HFFc6 (cell line): ENCODE measurements at regions not wholly inside any gene's neighbourhood (a gene's known extent, or its start where the extent isn't known, plus 50 kb on each side); places are given as distances from the start of the nearest gene placed in this dataset.

Source experiments
- DNase-seq: peaks from one replicate; pipeline ENCODE4 v3.0.0-alpha.2; 2018
- H3K27ac Mint-ChIP-seq: 2 replicates; pipeline ENCODE4 v1.8.0; 2020; ENCODE audit warnings: mild to moderate bottlenecking, mixed read lengths
- H3K27me3 Mint-ChIP-seq: 2 replicates; pipeline ENCODE4 v1.8.0; 2021; ENCODE audit warnings: mild to moderate bottlenecking, moderate library complexity, mixed read lengths; ENCODE audit not compliant: insufficient read depth
- H3K36me3 Mint-ChIP-seq: 2 replicates; pipeline ENCODE4 v1.8.0; 2021; ENCODE audit warnings: low read depth, mixed read lengths
- H3K4me1 Mint-ChIP-seq: 2 replicates; pipeline ENCODE4 v1.8.0; 2020; ENCODE audit warnings: low read depth, mixed read lengths
- H3K4me3 Mint-ChIP-seq: 2 replicates; pipeline ENCODE4 v1.8.0; 2020; ENCODE audit warnings: mild to moderate bottlenecking, moderate library complexity, mixed read lengths
- H3K9me3 Mint-ChIP-seq: 2 replicates; pipeline ENCODE4 v1.8.0; 2020; ENCODE audit warnings: mild to moderate bottlenecking, mixed read lengths
- CTCF ChIP-seq: fragments of 200-600 bp; sonication (generic); IDR thresholded peaks from 2 replicates; pipeline ENCODE4 v1.5.0; 2021; ENCODE audit warnings: antibody characterized with exemption, mild to moderate bottlenecking

GRCh38 chr7:124428781-124429180, 336.8 kb downstream of the GPR37 start:
- TF ChIP-seq CTCF = no peak
- Mint-ChIP-seq H3K9me3 (peaks cover 23% of the 10 kb centered on the region), H3K27ac (no peak overlapping the region), H3K27me3 (no peaks in the 10 kb centered on the region), H3K4me1 (no peaks in the 10 kb centered on the region), H3K4me3 (no peak overlapping the region), H3K36me3 (no peaks in the 10 kb centered on the region)
- DNase-seq = no peak

- no peaks in the 10 kb centered on the region for H3K27me3 Mint-ChIP-seq
- no peak overlapping the region for H3K4me3 Mint-ChIP-seq
- no peak overlapping the region for H3K27ac Mint-ChIP-seq
- no peak for DNase-seq
- H3K9me3 Mint-ChIP-seq = peaks cover 34% of the 10 kb centered on the region
- no peak for TF ChIP-seq CTCF
- H3K36me3 Mint-ChIP-seq = no peaks in the 10 kb centered on the region
- no peaks in the 10 kb centered on the region for H3K4me1 Mint-ChIP-seq
Observed at GRCh38 chr7:124426621-124427020, 339.0 kb downstream of the GPR37 start.

- no peaks in the 10 kb centered on the region for H3K4me1 Mint-ChIP-seq
- no peak overlapping the region for H3K27ac Mint-ChIP-seq
- H3K4me3 Mint-ChIP-seq = no peak overlapping the region
- no peak for TF ChIP-seq CTCF
- no peaks in the 10 kb centered on the region for H3K36me3 Mint-ChIP-seq
- DNase-seq = no peak
- no peaks in the 10 kb centered on the region for H3K27me3 Mint-ChIP-seq
- H3K9me3 Mint-ChIP-seq = peaks cover 34% of the 10 kb centered on the region
Observed at GRCh38 chr7:124423863-124424262, 341.7 kb downstream of the GPR37 start.

- no peaks in the 10 kb centered on the region for H3K27me3 Mint-ChIP-seq
- no peaks in the 10 kb centered on the region for H3K36me3 Mint-ChIP-seq
- DNase-seq = no peak
- TF ChIP-seq CTCF = no peak
- peaks cover 28% of the 10 kb centered on the region for H3K9me3 Mint-ChIP-seq
- no peak overlapping the region for H3K27ac Mint-ChIP-seq
- no peak overlapping the region for H3K4me3 Mint-ChIP-seq
- H3K4me1 Mint-ChIP-seq = no peaks in the 10 kb centered on the region
Observed at GRCh38 chr7:124422081-124422480, 343.5 kb downstream of the GPR37 start.

- H3K36me3 Mint-ChIP-seq = no peaks in the 10 kb centered on the region
- H3K4me1 Mint-ChIP-seq = no peaks in the 10 kb centered on the region
- DNase-seq = no peak
- H3K9me3 Mint-ChIP-seq = peaks cover 28% of the 10 kb centered on the region
- no peak overlapping the region for H3K27ac Mint-ChIP-seq
- H3K4me3 Mint-ChIP-seq = no peak overlapping the region
- no peak for TF ChIP-seq CTCF
- H3K27me3 Mint-ChIP-seq = no peaks in the 10 kb centered on the region
Observed at GRCh38 chr7:124420367-124420766, 345.2 kb downstream of the GPR37 start.

GRCh38 chr7:124413029-124413428, 352.6 kb downstream of the GPR37 start:
- Mint-ChIP-seq H3K36me3 (no peaks in the 10 kb centered on the region), H3K4me1 (no peaks in the 10 kb centered on the region), H3K4me3 (no peak overlapping the region), H3K27ac (no peak overlapping the region), H3K9me3 (peaks cover 24% of the 10 kb centered on the region; the same call in 1 of the 2 replicates), H3K27me3 (no peaks in the 10 kb centered on the region)
- DNase-seq = no peak
- no peak for TF ChIP-seq CTCF
